ENCODE measurements at regions not wholly inside any gene's neighbourhood (a gene's known extent, or its start where the extent isn't known, plus 50 kb on each side); places are given as distances from the start of the nearest gene placed in this dataset.
A peak's percentile ranks its signal among the peaks of the same experiment; 100 is the strongest.
"Not testable (repeated sequence)": the region's sequence is repeated elsewhere in the genome, so short reads cannot be mapped to it uniquely, and the experiment has no call there.

GRCh38 chr17:31600144-31600543, 208.7 kb downstream of the RAB11FIP4 start:
- H3K4me1 Mint-ChIP-seq = peaks cover 7 to 10% of the 10 kb centered on the region in 2 donors
- not testable (repeated sequence) for H3K9me3 Mint-ChIP-seq; H3K27ac Mint-ChIP-seq; H3K27me3 Mint-ChIP-seq (ENCODE audit: low read depth in 3 of 3); H3K36me3 Mint-ChIP-seq; H3K4me3 Mint-ChIP-seq; DNase-seq

- Mint-ChIP-seq H3K36me3 (no peaks in the 10 kb centered on the region), H3K4me1 (peaks cover 7 to 10% of the 10 kb centered on the region in 2 donors), H3K27ac (no peak overlapping the region), H3K9me3 (no peaks in the 10 kb centered on the region), H3K27me3 (ENCODE audit: low read depth in 3 of 3) (peaks cover 0 to 2% (median 0%) of the 10 kb centered on the region in 3 donors), H3K4me3 (no peak overlapping the region)
- no peak for DNase-seq
These were observed 207.6 kb downstream of the RAB11FIP4 start for GRCh38 chr17:31598921-31599571.

- H3K4me1 Mint-ChIP-seq = peaks cover 7 to 10% of the 10 kb centered on the region in 2 donors
- no peak overlapping the region for H3K4me3 Mint-ChIP-seq
- DNase-seq = no peak
- no peaks in the 10 kb centered on the region for H3K9me3 Mint-ChIP-seq
- H3K27me3 Mint-ChIP-seq (ENCODE audit: low read depth in 3 of 3) = peaks cover 0 to 2% (median 0%) of the 10 kb centered on the region in 3 donors
- H3K36me3 Mint-ChIP-seq = no peaks in the 10 kb centered on the region
- H3K27ac Mint-ChIP-seq = no peak overlapping the region
These were observed 206.9 kb downstream of the RAB11FIP4 start for GRCh38 chr17:31598399-31598782.

GRCh38 chr17:31597646-31598398, 206.3 kb downstream of the RAB11FIP4 start:
- peaks cover 0 to 2% (median 0%) of the 10 kb centered on the region in 3 donors for H3K27me3 Mint-ChIP-seq (ENCODE audit: low read depth in 3 of 3)
- peaks cover 7 to 10% of the 10 kb centered on the region in 2 donors for H3K4me1 Mint-ChIP-seq
- H3K36me3 Mint-ChIP-seq = no peaks in the 10 kb centered on the region
- no peaks in the 10 kb centered on the region for H3K9me3 Mint-ChIP-seq
- H3K4me3 Mint-ChIP-seq = no peak overlapping the region
- no peak for DNase-seq
- peak overlapping the region in 1 of 6 donors; percentile 58 for H3K27ac Mint-ChIP-seq

- Mint-ChIP-seq H3K4me1 (peaks cover 7 to 10% of the 10 kb centered on the region in 2 donors), H3K9me3 (no peaks in the 10 kb centered on the region), H3K27ac (peak overlapping the region in 2 of 6 donors; percentile 30 to 64), H3K27me3 (ENCODE audit: low read depth in 3 of 3) (no peaks in the 10 kb centered on the region), H3K36me3 (no peaks in the 10 kb centered on the region), H3K4me3 (no peak overlapping the region)
- no peak for DNase-seq
These were observed 205.2 kb downstream of the RAB11FIP4 start for GRCh38 chr17:31596382-31597323.

- Mint-ChIP-seq H3K4me1 (peaks cover 7 to 10% of the 10 kb centered on the region in 2 donors), H3K9me3 (no peaks in the 10 kb centered on the region), H3K4me3 (no peak overlapping the region), H3K27me3 (ENCODE audit: low read depth in 3 of 3) (no peaks in the 10 kb centered on the region), H3K36me3 (no peaks in the 10 kb centered on the region), H3K27ac (peak overlapping the region in 2 of 6 donors; percentile 23 to 30)
- DNase-seq = no peak
These were observed 204.3 kb downstream of the RAB11FIP4 start for GRCh38 chr17:31595666-31596381.

DNA sequence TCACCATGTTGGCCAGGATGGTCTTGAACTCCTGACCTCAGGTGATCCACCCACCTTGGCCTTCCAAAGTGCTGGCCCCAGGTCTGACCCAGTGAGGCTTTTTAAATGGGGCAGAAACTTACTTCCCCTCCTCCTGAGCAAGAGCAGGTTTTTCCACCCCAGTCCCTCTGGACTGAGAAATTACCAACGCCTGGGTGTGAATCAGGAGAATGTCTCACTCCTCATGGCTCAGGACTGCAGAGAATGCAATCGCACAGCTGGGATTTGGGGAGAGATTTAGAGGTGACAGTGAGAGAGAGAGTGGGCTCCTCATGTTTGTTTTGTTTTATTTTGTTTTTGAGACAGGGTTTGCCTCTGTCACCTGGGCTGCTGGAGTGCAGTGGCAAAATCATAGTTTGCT, 203.6 kb downstream of the RAB11FIP4 start:
- DNase-seq = no peak
- Mint-ChIP-seq H3K9me3 (no peaks in the 10 kb centered on the region), H3K4me1 (peaks cover 7 to 10% of the 10 kb centered on the region in 2 donors), H3K27ac (no peak overlapping the region), H3K36me3 (no peaks in the 10 kb centered on the region), H3K4me3 (no peak overlapping the region), H3K27me3 (ENCODE audit: low read depth in 3 of 3) (no peaks in the 10 kb centered on the region)

DNA sequence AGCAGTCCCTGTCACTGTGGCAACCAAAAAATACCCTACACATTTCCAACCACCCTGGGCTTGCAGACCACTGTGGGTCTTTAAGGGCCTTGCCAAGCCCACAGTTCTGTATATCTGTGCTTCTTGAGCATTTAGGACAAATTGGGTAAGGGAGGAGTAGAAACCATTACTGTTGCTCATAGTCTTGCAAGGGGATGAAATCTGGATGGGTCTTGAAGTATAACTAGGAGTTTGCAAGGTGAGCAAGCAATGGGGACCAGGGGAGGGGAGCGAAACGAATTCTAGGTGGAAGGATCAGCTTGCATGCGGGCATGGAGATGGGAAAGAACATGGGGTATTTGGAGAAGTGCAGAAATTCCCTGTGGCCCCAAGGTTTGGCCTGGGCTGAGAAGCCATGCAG, 202.9 kb downstream of the RAB11FIP4 start:
- Mint-ChIP-seq H3K27ac (peak overlapping the region in 2 of 6 donors; percentile 2 to 27), H3K4me3 (no peak overlapping the region), H3K36me3 (no peaks in the 10 kb centered on the region), H3K9me3 (no peaks in the 10 kb centered on the region), H3K4me1 (peaks cover 7 to 10% of the 10 kb centered on the region in 2 donors), H3K27me3 (ENCODE audit: low read depth in 3 of 3) (no peaks in the 10 kb centered on the region)
- no peak for DNase-seq

- peaks cover 7 to 10% of the 10 kb centered on the region in 2 donors for H3K4me1 Mint-ChIP-seq
- H3K4me3 Mint-ChIP-seq = no peak overlapping the region
- H3K27me3 Mint-ChIP-seq (ENCODE audit: low read depth in 3 of 3) = no peaks in the 10 kb centered on the region
- no peak overlapping the region for H3K27ac Mint-ChIP-seq
- H3K9me3 Mint-ChIP-seq = no peaks in the 10 kb centered on the region
- no peaks in the 10 kb centered on the region for H3K36me3 Mint-ChIP-seq
- DNase-seq = no peak
These were observed 202.3 kb downstream of the RAB11FIP4 start for GRCh38 chr17:31593806-31594205.

DNA sequence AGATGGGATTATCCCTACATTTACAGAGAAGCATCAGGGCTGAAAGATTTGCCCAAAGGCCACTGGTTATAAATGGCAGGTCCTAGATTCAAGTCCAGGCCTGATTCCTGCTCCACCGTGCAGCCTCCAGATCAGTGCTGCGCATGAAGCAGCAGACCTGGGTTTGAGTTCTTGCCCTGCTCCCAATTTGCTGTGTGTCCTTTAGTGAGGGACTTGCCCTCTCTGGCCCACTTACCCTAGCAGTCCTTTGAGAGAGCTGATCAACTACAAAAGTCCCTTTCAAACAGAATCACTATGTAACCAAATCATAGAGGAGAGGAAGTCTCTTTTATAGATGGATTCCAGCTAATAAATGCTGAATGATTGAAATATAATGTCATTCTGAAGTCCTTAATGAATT, 200.4 kb downstream of the RAB11FIP4 start:
- Mint-ChIP-seq H3K36me3 (no peaks in the 10 kb centered on the region), H3K4me1 (peaks cover 7 to 10% of the 10 kb centered on the region in 2 donors), H3K4me3 (no peak overlapping the region), H3K27ac (no peak overlapping the region), H3K9me3 (no peaks in the 10 kb centered on the region), H3K27me3 (ENCODE audit: low read depth in 3 of 3) (no peaks in the 10 kb centered on the region)
- no peak for DNase-seq

GRCh38 chr17:31588512-31588911, 197.0 kb downstream of the RAB11FIP4 start:
- Mint-ChIP-seq H3K4me1 (no peaks in the 10 kb centered on the region), H3K27me3 (ENCODE audit: low read depth in 3 of 3) (no peaks in the 10 kb centered on the region), H3K27ac (no peak overlapping the region), H3K4me3 (no peak overlapping the region), H3K36me3 (no peaks in the 10 kb centered on the region), H3K9me3 (no peaks in the 10 kb centered on the region)
- DNase-seq = no peak

- no peak for DNase-seq
- no peaks in the 10 kb centered on the region for H3K36me3 Mint-ChIP-seq
- no peaks in the 10 kb centered on the region for H3K4me1 Mint-ChIP-seq
- H3K4me3 Mint-ChIP-seq = no peak overlapping the region
- no peak overlapping the region for H3K27ac Mint-ChIP-seq
- H3K9me3 Mint-ChIP-seq = no peaks in the 10 kb centered on the region
- no peaks in the 10 kb centered on the region for H3K27me3 Mint-ChIP-seq (ENCODE audit: low read depth in 3 of 3)
These were observed 196.6 kb downstream of the RAB11FIP4 start for GRCh38 chr17:31588034-31588433.
